CD1c-positive myeloid dendritic cell (primary cell): ENCODE measurements at regions not wholly inside any gene's neighbourhood (a gene's known extent, or its start where the extent isn't known, plus 50 kb on each side); places are given as distances from the start of the nearest gene placed in this dataset.
A peak's percentile ranks its signal among the peaks of the same experiment; 100 is the strongest.
"Not testable (repeated sequence)": the region's sequence is repeated elsewhere in the genome, so short reads cannot be mapped to it uniquely, and the experiment has no call there.

Experiments used
- DNase-seq: peaks from one replicate; pipeline ENCODE4 v3.0.0-alpha.2; 2016; ENCODE audit errors: extremely low spot score

DNA sequence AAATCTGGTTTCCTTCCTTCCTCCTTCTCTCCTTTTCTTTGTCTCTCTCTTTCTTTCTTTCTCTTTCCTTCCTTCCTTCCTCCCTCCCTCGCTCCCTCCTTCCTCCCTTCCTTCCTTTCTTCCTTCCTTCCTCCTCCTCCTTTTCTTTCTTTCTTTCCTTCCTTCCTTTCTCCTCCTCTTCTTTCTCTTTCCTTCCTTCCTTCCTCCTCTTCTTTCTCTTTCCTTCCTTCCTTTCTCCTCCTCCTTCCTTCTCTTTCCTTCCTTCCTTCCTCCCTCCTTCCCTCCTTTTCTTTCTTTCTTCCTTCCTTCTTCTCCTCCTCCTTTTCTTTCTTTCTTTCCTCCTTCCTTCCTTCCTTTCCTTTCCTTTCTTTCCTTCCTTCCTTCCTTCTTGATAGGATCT is 61.2 kb downstream of the VIP start:
- DNase-seq: no peak

- DNase-seq: no peak
These were observed 64.8 kb downstream of the VIP start for GRCh38 chr6:152815230-152815872.

DNA sequence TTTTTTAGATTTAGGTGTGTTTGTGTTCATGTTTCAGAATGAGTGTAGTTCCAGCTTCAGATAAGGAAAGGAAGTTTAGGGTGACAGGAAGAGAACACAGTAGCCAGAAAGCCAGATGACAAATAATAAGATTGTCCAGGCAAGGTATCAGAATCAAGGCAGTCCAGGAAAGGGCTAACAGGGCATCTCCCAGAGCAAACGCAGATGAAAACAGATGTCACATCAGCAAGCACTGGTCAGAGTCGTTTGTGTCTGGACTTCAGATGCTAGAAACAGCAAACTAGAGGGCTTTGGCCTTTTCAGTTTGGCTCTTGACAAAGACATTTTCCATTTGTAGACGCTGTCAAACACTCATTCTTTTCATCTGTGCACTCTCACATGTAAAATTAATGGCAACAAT is 65.5 kb downstream of the VIP start:
- no peak for DNase-seq

DNA sequence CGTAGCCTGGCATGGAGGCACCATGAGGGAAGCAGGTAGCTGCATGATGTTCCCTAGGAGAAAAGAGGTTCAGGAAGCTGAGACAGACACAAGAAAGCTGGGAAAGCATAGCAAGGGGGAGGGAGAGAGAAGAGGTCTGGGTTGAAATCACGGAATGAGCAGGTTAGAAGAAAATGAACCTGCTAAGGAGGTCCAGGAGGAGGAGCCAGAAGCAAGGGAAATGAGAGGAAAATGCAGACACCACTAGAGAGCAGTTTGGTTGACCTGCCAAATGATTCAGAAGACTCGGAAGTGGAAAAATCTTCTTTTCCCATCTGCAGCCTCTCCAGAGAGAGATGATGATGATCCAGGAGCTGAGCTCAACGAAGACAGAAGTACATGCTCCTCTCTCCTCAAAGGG is 70.9 kb downstream of the VIP start:
- no peak for DNase-seq

- DNase-seq: no peak
These were observed 74.1 kb downstream of the VIP start for GRCh38 chr6:152824666-152825065.

DNA sequence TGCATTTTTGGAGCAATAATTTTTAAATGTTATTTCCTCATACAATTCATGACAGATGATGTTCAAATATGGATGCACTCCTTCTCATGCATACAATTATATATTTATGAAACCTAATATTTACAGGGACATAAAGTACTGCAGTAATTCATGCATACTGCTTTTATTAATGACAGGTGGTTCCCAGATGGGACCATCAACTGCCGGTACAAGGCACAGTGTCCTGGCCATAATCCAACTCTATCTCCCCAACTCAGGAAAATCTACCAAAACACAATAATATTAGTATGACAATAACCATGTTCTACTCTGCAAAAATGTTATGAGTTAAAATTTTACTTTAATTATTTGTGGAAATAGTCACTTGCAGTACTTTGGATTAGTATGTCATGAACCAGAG is 77.8 kb downstream of the VIP start:
- no peak for DNase-seq

DNA sequence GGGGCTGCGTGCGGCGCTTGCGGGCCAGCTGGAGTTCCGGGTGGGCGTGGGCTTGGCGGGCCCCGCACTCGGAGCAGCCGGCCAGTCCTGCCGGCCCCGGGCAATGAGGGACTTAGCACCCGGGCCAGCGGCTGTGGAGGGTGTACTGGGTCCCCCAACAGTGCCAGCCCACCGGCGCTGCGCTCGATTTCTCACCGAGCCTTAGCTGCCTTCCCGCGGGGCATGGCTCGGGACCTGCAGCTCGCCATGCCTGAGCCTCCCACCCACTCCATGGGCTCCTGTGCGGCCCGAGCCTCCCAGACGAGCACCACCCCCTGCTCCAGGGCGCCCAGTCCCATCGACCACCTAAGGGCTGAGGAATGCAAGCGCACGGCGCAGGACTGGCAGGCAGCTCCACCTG is 83.8 kb downstream of the VIP start:
- DNase-seq: not testable (repeated sequence)

DNA sequence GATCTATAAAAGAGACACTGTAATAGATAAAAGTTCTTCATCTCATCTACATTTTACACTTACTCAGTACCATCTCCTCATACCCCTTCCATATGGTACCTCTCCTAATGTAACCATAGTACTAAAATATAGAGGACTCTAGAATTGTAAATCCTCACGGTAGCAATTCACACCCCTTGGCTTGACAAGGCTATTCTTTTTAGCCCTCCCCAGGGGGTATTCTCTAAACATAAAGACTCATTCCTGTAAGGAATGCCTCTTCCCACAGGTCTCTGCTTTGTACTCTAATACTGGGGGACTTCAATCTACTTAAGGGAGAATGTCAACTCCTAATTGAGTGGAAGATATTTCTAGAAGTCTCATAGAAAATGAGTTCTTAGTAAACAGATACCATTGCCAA is 85.9 kb downstream of the VIP start:
- DNase-seq: no peak

GRCh38 chr6:152845421-152845820 is 94.8 kb downstream of the VIP start:
- no peak for DNase-seq

- DNase-seq: no peak
These were observed 96.2 kb downstream of the VIP start for GRCh38 chr6:152846825-152847224.

DNA sequence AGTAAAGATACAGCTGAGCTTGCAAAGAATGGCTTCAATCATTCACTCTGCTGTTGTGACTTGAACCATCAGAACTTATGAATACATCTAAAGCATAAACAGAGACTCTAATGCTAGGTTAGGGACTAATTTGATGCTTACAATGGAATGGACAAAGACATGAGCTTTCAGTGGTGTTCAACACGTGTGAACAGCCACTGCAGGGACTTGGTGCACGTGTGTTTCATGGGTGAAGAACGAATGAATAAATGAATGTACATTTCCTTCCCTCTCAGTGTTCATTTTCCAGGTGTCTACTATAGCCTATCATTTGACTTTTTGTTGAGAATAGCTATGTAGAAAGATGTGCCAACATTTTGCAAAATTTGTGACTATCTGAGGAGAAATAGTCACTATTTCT is 98.3 kb downstream of the VIP start:
- no peak for DNase-seq

DNA sequence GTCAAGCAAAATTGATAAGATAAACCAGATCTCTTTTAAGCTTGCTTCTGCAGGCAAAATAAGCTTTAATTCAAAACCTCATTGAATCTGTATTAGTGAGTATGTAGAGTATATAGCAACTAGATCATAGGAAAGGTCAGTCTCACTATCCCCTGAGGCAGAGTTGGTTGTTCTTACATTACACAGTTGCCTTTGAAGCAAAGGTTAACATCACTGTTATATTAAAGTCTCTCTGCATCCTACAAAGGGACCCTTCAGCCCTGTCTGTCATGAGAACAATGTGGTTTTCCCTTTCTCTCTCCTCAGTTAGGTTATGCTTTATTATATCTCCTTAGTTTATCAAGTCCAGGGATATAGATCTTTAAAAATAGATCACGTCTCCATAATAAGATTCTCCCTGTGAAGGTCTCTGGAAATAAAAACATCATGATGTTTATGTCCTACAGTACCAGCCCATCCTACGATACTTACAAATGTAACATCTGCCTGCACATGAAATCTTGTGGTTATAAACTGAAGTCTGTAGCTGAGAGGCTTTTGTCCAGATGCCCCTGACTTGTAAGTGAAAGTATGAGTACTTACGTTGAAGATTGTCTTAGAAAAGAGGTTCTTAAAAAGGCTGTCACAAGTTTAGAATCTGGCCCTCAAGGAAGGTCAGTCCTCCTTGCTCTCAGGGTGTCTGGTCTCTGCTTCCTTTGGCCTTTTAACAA is 103.6 kb downstream of the VIP start:
- no peak for DNase-seq

DNA sequence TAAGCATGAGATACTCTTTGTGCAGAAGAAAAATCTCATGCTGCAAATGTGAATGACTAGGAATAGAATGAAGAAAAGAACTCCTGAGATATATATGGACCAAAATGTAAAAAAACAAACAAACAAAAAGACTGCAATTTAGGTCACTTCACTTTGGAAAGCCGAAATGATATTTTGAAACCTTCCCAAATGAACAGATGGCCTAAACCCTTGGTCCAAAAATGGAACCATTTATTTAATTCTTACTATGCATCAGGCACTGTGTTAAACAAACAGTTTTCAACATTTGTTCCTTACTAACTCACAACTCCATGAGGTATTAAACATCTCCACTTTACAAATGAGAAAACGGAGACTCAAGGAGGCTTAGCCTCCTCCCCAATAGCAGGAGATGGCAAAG is 107.5 kb downstream of the VIP start:
- DNase-seq: no peak

DNA sequence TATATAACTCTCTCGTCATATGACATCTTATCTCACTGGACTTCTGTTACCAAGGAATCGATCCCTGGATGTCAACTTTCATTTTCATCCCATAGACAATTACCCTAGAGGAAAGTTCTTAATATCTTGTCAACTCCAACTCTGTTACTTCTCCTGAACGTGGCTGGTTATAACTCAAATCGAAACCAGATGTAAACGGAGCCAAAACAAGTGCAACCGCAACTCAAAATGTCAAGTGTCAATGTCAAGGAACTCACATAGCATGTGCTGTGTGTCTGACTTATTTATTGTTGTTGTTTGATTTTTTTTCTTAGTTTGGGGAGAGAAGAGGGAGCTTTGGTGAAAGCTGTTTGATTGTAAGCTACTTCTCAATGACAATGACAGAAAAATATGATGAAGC is 108.6 kb downstream of the VIP start:
- DNase-seq: no peak

- peak; percentile 66 for DNase-seq
These were observed 113.2 kb downstream of the VIP start for GRCh38 chr6:152863618-152864326.

- DNase-seq: no peak
These were observed 108.6 kb downstream of the FBXO5 start for GRCh38 chr6:152874267-152874666.

GRCh38 chr6:152874846-152875568 is 107.8 kb downstream of the FBXO5 start:
- no peak for DNase-seq

- no peak for DNase-seq
These were observed 103.2 kb downstream of the FBXO5 start for GRCh38 chr6:152879681-152880080.

DNA sequence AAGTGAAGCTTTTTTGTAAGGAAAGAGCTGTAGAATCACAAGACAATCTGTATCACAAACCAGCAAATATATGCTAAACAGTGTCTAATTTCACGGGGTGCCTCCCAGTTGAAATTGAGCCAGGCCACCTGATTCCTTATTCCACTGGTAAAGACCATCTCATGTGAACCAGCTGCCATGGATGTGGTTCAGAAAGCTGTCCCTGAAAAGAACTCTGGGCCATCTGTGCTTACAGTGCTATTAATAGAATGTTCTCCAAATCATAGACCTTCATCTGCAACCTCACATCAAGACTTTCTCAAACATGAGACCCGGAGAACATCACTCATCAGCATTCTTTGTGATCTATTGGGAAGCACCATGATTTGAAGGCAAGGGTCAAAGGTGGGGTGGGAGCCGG is 89.7 kb downstream of the FBXO5 start:
- no peak for DNase-seq

DNA sequence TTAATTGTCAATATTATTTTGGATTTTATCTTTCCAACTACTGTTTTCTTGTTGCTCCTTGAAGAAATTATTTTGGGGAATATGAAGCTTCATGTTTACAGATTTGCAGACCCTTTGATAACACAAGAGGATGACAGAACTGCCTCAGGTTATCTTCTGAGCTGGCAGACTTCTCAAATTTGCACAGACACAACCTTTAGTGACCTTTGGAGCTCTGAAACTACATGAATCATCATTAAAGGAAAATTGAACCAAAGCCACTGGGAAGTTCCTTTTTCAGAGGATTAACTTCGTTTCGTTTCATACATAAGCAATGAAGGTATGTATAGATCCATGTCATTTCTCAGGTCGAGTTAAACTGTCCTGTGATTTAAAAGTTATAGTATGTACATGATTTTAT is 85.9 kb downstream of the FBXO5 start:
- DNase-seq: no peak

DNA sequence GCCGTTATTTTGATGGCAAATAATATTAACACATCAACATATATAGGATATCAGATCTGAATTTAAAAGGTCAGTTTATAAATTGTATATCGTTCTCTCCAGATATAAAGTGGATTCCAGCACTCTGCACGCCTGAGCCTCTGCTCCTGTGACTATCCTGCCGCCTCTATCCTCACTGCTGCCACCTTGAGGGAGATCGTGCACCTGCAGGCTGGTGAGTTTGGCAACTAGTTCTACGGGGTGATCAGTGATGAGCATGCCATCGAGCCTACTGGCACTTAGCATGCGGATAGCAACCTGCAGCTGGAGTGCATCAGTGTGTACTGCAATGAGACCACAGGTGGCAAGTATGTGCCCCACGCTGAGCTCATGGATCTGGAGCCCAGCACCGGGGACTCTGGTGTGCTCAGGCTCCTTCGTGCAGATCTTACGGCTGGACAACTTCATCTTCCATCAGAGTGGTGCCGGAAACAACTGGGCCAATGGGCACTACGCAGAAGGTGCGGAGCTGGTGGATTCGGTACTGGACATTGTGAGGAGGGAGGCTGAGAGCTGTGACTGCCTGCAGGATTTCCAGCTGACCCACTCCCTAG is 84.9 kb downstream of the FBXO5 start:
- peak; percentile 49 for DNase-seq

DNA sequence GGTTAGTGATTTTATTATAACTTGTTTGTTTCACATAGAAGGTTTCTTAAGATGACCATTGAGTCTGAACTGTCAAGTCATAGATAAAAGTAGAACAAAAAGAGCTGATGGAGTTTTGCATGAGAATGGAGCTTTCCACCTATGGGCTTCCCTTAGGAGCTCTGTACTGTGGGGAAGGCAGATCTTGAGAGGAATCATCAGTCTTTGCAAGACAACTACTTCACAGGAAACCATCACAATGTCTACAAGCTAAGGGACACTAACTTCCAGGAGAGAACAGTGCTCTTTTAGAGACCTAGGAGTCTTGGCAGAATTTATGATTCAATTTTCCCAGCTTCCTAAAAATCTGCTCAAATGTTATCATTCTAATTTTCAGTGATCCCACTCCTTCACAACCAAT is 78.2 kb downstream of the FBXO5 start:
- no peak for DNase-seq
